ENCODE measurements at regions not wholly inside any gene's neighbourhood (a gene's known extent, or its start where the extent isn't known, plus 50 kb on each side); places are given as distances from the start of the nearest gene placed in this dataset.

DNA sequence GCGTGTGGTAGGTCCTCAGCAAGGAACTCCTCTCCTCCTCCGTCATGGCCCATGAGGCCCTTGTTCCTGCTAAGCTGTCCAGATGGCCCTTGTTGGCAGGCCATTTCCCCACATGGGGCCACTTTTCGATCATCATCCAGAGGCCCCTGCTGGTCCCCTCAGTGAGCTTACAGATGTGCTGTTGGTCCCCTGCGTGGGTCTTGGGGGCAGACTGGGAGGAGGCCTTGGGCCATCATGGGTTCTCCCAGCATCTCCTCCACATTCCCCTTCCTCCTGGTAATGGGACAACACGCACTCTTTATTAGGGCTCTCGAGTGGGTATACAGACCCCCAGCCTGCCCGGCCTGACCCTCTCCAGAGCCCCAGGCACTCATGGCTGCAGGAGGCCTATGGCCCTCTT lies 114.7 kb downstream of the BEGAIN start:
- TF ChIP-seq, protein P1, sequence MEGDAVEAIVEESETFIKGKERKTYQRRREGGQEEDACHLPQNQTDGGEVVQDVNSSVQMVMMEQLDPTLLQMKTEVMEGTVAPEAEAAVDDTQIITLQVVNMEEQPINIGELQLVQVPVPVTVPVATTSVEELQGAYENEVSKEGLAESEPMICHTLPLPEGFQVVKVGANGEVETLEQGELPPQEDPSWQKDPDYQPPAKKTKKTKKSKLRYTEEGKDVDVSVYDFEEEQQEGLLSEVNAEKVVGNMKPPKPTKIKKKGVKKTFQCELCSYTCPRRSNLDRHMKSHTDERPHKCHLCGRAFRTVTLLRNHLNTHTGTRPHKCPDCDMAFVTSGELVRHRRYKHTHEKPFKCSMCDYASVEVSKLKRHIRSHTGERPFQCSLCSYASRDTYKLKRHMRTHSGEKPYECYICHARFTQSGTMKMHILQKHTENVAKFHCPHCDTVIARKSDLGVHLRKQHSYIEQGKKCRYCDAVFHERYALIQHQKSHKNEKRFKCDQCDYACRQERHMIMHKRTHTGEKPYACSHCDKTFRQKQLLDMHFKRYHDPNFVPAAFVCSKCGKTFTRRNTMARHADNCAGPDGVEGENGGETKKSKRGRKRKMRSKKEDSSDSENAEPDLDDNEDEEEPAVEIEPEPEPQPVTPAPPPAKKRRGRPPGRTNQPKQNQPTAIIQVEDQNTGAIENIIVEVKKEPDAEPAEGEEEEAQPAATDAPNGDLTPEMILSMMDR (conservative IDR thresholded peaks at IDR 0.05 in 1 of 2, IDR thresholded peaks at IDR 0.05 in 1 of 2; ENCODE audit: low read depth in 1 of 2, low read length in 2 of 2) = no peak
- no peak for TF ChIP-seq EZH2 (IDR thresholded peaks at IDR 0.05; ENCODE audit: low read length, missing control alignments)

Measured in fibroblast of lung (primary cell).